ENCODE measurements at regions not wholly inside any gene's neighbourhood (a gene's known extent, or its start where the extent isn't known, plus 50 kb on each side); places are given as distances from the start of the nearest gene placed in this dataset.

DNA sequence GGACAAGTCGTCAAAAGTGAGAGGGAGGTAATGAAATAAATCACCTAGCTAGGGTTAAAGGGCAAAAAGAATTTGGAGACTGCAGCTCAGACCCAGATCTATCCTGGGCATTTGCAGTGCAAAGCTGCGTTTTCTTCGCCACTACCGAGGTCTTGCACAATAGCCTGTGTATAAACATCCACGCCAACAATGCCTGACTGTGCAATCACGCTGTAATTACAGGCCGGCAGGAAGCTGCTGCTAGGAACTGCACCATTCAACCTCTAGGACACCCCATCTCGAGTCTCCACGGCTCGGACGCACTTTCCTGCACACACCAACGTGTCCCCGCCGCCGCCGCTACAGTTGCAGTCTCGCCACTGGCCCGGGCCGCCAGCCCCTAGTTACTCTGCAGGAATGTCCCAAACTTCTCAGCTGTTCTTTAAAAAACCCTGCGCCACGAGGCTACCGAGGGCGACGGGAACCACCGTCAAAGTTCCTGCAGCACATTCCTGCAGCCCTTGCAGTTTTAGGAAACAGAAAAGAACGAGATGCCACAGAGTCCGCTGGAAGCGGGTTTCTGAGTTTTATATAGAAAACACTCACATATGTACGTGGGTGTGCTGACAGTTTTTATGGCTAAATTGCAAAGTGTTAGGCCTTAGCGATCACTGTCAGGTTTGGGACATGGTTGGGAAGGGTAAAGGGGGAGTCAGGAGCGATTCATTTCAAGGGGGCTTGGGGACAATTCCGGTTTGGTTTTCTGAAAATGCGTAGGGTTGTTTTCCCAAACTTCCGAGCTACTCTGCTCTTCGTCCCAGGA, 65.6 kb upstream of the PTGR2 start:
- TF ChIP-seq, protein P1, sequence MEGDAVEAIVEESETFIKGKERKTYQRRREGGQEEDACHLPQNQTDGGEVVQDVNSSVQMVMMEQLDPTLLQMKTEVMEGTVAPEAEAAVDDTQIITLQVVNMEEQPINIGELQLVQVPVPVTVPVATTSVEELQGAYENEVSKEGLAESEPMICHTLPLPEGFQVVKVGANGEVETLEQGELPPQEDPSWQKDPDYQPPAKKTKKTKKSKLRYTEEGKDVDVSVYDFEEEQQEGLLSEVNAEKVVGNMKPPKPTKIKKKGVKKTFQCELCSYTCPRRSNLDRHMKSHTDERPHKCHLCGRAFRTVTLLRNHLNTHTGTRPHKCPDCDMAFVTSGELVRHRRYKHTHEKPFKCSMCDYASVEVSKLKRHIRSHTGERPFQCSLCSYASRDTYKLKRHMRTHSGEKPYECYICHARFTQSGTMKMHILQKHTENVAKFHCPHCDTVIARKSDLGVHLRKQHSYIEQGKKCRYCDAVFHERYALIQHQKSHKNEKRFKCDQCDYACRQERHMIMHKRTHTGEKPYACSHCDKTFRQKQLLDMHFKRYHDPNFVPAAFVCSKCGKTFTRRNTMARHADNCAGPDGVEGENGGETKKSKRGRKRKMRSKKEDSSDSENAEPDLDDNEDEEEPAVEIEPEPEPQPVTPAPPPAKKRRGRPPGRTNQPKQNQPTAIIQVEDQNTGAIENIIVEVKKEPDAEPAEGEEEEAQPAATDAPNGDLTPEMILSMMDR (IDR thresholded peaks at IDR 0.05): peak in 4 of 6 experiments; percentile 23 to 47 (median 29)
- peak in 1 of 2 donors; percentile 67 for TF ChIP-seq POLR2A (IDR thresholded peaks at IDR 0.05)

Measured in thyroid gland (tissue), 4 donors.